HG03342 (cell line): ENCODE measurements at regions not wholly inside any gene's neighbourhood (a gene's known extent, or its start where the extent isn't known, plus 50 kb on each side); places are given as distances from the start of the nearest gene placed in this dataset.

Source experiments
- ATAC-seq: cut with Tn5 transposase; IDR thresholded peaks from one replicate; pipeline ENCODE4 v1.9.1; 2021; ENCODE audit warnings: mild to moderate bottlenecking, moderate library complexity; ENCODE audit not compliant: unreplicated experiment

- ATAC-seq, result no peak
Measured at GRCh38 chr13:90401150-90401549, 946.3 kb upstream of the MIR17HG start.

GRCh38 chr13:90402102-90402501, 945.4 kb upstream of the MIR17HG start:
- no peak for ATAC-seq

- no peak for ATAC-seq
Measured at GRCh38 chr13:90402613-90403012, 944.9 kb upstream of the MIR17HG start.

- no peak for ATAC-seq
Measured at GRCh38 chr13:90403330-90404082, 944.0 kb upstream of the MIR17HG start.

- ATAC-seq, result no peak
Measured at GRCh38 chr13:90405301-90405700, 942.2 kb upstream of the MIR17HG start.

- no peak for ATAC-seq
Measured at GRCh38 chr13:90412980-90413379, 934.5 kb upstream of the MIR17HG start.

GRCh38 chr13:90413548-90413947, 933.9 kb upstream of the MIR17HG start:
- no peak for ATAC-seq

GRCh38 chr13:90414691-90415596, 932.5 kb upstream of the MIR17HG start:
- no peak for ATAC-seq

- ATAC-seq, result no peak
Measured at GRCh38 chr13:90415902-90416301, 931.6 kb upstream of the MIR17HG start.

- ATAC-seq, result no peak
Measured at GRCh38 chr13:90416519-90416918, 931.0 kb upstream of the MIR17HG start.

- ATAC-seq, result no peak
Measured at GRCh38 chr13:90416938-90417337, 930.5 kb upstream of the MIR17HG start.

- ATAC-seq, result no peak
Measured at GRCh38 chr13:90420683-90421082, 926.8 kb upstream of the MIR17HG start.

- ATAC-seq, result no peak
Measured at GRCh38 chr13:90427322-90428272, 919.9 kb upstream of the MIR17HG start.

GRCh38 chr13:90428522-90429210, 918.8 kb upstream of the MIR17HG start:
- ATAC-seq, result no peak

- no peak for ATAC-seq
Measured at GRCh38 chr13:90430127-90430526, 917.4 kb upstream of the MIR17HG start.

- no peak for ATAC-seq
Measured at GRCh38 chr13:90436697-90437096, 910.8 kb upstream of the MIR17HG start.

GRCh38 chr13:90438576-90438975, 908.9 kb upstream of the MIR17HG start:
- ATAC-seq, result no peak

- ATAC-seq, result no peak
Measured at GRCh38 chr13:90443268-90443667, 904.2 kb upstream of the MIR17HG start.

GRCh38 chr13:90444232-90444631, 903.3 kb upstream of the MIR17HG start:
- no peak for ATAC-seq

GRCh38 chr13:90445179-90445578, 902.3 kb upstream of the MIR17HG start:
- no peak for ATAC-seq
